VCaP (cell line): ENCODE measurements at regions not wholly inside any gene's neighbourhood (a gene's known extent, or its start where the extent isn't known, plus 50 kb on each side); places are given as distances from the start of the nearest gene placed in this dataset.

Source experiments
- H3K27ac ChIP-seq: fragments of 450-650 bp; 2 replicates; pipeline ENCODE4 v1.5.1; 2017
- TF ChIP-seq, protein P1 (sequence below): fragments of 450-650 bp; conservative IDR thresholded peaks from 2 replicates; pipeline ENCODE4 v1.5.1; 2017; ENCODE audit warnings: mild to moderate bottlenecking, moderate library complexity

DNA sequence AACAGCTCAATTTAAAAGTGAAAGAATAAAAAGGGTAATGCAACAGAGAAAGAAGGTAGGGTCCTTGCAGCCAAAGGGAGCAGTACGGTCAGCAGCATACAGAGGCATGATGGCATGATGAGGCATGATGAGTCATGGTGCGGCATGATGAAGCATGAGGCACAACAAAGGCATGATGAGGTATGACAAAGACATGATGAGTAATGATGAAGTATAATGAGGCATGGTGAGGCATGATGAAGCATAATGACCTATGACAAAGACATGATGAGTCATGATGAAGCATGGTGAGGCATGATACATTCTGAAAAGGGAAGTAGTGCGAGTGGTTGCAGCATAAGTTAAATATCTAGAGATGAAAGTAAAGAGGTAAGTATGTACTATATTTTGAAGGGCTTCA is 673.2 kb downstream of the TMEM182 start:
- no peak overlapping the region for H3K27ac ChIP-seq
- TF ChIP-seq, protein P1, sequence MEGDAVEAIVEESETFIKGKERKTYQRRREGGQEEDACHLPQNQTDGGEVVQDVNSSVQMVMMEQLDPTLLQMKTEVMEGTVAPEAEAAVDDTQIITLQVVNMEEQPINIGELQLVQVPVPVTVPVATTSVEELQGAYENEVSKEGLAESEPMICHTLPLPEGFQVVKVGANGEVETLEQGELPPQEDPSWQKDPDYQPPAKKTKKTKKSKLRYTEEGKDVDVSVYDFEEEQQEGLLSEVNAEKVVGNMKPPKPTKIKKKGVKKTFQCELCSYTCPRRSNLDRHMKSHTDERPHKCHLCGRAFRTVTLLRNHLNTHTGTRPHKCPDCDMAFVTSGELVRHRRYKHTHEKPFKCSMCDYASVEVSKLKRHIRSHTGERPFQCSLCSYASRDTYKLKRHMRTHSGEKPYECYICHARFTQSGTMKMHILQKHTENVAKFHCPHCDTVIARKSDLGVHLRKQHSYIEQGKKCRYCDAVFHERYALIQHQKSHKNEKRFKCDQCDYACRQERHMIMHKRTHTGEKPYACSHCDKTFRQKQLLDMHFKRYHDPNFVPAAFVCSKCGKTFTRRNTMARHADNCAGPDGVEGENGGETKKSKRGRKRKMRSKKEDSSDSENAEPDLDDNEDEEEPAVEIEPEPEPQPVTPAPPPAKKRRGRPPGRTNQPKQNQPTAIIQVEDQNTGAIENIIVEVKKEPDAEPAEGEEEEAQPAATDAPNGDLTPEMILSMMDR: no peak

GRCh38 chr2:103437161-103437560 is 675.3 kb downstream of the TMEM182 start:
- TF ChIP-seq, protein P1: no peak
- no peak overlapping the region for H3K27ac ChIP-seq

GRCh38 chr2:103445347-103445746 is 683.5 kb downstream of the TMEM182 start:
- TF ChIP-seq, protein P1: no peak

DNA sequence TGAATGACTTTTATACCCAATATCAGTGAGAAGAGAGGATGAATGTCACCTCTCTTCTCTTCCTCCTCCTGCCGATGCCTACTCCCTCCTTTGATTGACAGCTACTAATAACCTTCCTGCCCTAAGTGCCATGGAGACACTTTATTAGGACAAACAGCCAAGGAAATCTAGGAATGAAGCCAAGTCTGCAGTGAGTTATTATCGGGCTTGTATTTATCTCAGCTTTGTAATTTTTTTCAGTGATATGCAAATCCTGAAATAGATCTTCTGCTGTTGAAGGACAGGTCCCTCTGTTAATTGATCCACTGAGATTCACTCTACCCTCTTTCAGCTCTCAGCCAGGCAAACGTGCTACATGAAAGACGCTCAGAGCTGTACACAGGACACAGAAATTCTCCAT is 686.7 kb downstream of the TMEM182 start:
- no peak overlapping the region for H3K27ac ChIP-seq
- TF ChIP-seq, protein P1: no peak

More at GRCh38 chr2:103445347-103445746, 683.5 kb downstream of the TMEM182 start:
- peak overlapping the region; percentile 38; the same call in 1 of the 2 replicates for H3K27ac ChIP-seq

GRCh38 chr2:103451283-103451682 is 689.5 kb downstream of the TMEM182 start:
- H3K27ac ChIP-seq: no peak overlapping the region
- TF ChIP-seq, protein P1: no peak

DNA sequence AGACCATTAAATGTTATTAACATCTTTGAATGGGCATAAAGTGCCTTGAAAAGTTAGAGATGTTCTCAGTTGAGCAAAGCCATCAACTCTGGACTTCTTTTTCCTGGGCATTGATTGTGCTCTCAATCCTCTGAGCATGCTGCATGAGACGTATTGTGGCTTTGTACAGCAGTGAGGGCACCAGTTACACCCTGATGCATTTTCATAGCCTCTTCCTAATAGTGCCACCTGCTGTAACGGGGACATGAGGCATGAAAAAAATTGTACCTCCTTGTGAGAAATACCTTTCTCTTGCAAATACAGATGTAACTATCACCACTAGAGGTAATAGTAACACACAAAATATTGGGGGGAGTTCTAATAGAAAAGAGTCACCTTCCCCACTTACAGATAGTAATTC is 697.5 kb downstream of the TMEM182 start:
- no peak overlapping the region for H3K27ac ChIP-seq
- TF ChIP-seq, protein P1: peak; percentile 73

DNA sequence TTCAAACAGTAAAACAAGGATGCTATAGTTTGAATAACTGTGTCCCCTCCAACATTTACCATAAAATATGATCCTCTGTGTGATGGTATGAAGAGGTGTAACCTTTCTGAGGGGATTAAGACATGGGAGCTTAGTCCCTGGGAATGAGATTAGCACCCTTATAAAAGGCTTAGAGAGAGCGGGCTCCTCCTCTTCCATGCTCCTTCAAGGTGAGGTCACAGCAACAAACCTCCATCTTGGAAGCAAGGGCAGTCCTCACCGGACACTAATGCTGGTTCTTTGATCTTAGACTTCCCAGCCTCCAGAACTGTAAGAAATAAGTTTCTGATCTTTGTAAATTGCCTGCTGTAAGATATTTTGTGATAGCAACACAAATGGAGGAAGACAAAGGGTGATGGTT is 700.3 kb downstream of the TMEM182 start:
- TF ChIP-seq, protein P1: no peak
- no peak overlapping the region for H3K27ac ChIP-seq
